22Rv1 (cell line): ENCODE measurements at regions not wholly inside any gene's neighbourhood (a gene's known extent, or its start where the extent isn't known, plus 50 kb on each side); places are given as distances from the start of the nearest gene placed in this dataset.

Experiments used
- H3K27ac ChIP-seq: fragments of 450-650 bp; 2 replicates; pipeline ENCODE4 v1.5.1; 2017
- ZFX ChIP-seq: fragments of 450-650 bp; IDR thresholded peaks from 2 replicates; pipeline ENCODE4 v1.6.1; 2017; ENCODE audit warnings: antibody characterized with exemption, borderline replicate concordance
- TF ChIP-seq, protein P1 (sequence below): fragments of 450-650 bp; IDR thresholded peaks from 2 replicates; pipeline ENCODE4 v1.5.1; 2017; ENCODE audit warnings: mild to moderate bottlenecking

DNA sequence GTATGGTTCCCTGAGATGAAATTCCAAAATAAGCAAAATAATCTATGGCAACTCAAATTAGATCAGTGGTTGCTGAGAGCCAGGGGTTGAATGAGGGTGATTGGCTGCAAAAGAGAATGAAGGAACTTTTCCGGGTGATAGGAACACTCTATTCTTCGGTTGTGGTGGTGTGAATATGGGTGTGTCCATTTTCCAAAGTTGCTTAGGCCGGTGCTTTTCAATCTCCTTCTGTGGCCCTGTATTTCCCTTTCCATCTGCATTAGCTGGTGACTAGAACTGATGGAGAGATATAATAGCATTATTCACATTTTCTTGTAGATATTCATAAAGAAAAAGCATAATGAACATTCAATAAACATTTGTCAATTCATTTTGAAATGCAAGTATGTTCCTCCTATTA is 382.9 kb downstream of the TFEC start:
- H3K27ac ChIP-seq = no peak overlapping the region
- no peak for TF ChIP-seq ZFX
- TF ChIP-seq, protein P1, sequence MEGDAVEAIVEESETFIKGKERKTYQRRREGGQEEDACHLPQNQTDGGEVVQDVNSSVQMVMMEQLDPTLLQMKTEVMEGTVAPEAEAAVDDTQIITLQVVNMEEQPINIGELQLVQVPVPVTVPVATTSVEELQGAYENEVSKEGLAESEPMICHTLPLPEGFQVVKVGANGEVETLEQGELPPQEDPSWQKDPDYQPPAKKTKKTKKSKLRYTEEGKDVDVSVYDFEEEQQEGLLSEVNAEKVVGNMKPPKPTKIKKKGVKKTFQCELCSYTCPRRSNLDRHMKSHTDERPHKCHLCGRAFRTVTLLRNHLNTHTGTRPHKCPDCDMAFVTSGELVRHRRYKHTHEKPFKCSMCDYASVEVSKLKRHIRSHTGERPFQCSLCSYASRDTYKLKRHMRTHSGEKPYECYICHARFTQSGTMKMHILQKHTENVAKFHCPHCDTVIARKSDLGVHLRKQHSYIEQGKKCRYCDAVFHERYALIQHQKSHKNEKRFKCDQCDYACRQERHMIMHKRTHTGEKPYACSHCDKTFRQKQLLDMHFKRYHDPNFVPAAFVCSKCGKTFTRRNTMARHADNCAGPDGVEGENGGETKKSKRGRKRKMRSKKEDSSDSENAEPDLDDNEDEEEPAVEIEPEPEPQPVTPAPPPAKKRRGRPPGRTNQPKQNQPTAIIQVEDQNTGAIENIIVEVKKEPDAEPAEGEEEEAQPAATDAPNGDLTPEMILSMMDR = no peak

DNA sequence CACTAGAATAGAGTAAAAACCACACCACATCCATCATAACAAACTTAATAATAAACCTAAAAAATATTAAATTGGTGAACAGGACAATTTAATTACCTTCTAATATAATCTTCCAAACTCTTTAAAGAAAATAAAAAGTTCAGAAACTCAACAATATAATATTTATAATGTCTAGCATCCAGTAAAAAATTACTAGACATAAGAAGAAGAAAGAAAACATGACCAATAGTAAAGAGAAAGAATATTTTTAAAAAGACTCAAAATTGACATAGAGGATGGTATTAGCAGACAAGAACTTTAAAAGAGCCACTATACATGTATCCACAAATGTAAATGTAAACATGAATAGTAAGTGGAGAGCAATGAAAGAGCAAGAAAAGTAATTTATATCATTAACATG is 388.4 kb downstream of the TFEC start:
- TF ChIP-seq ZFX = no peak
- TF ChIP-seq, protein P1 = no peak
- no peak overlapping the region for H3K27ac ChIP-seq

DNA sequence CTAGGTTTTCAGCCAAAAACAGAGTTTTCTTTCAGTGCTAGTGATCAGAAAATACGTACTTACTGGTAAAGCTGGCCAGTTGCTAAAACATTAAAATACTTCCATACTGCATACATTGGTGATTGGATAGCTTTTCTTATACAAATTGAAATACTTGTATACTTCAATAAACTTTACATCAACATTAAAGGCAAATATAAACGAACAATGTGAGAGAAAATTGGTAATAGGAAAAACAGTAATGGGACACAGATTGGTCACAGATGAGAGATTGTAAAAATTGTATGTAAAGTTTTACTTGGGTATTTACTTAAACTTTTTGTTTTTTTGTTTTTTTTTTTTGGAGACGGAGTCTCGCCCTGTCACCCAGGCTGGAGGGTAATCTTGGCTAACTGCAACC is 391.7 kb downstream of the TFEC start:
- no peak overlapping the region for H3K27ac ChIP-seq
- no peak for TF ChIP-seq ZFX
- TF ChIP-seq, protein P1 = no peak

GRCh38 chr7:115637128-115637527 is 393.4 kb downstream of the TFEC start:
- H3K27ac ChIP-seq = no peak overlapping the region
- TF ChIP-seq, protein P1 = no peak
- no peak for TF ChIP-seq ZFX

DNA sequence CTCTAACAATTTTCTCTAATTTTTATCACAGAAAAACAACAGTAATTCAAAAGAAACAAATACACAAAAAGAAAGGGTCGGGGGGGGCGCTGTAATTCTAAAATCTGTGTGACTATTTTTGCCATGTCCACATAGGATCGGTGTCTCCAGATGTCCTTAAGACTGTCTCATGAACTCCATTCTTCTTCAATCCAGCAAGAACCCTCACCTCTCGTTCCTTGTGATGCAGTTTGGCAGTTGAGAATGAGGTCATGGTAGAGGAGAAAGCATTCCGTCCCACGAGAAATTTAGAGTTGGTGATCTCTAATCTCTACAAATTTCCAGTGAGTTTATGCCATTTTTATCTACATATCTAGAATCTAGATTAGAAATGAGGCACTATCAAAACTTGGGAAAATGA is 394.7 kb downstream of the TFEC start:
- TF ChIP-seq, protein P1 = no peak
- TF ChIP-seq ZFX = no peak
- no peak overlapping the region for H3K27ac ChIP-seq

- H3K27ac ChIP-seq = no peak overlapping the region
- TF ChIP-seq, protein P1 = no peak
- TF ChIP-seq ZFX = no peak
These were observed 395.2 kb downstream of the TFEC start for GRCh38 chr7:115635376-115635775.

- H3K27ac ChIP-seq = no peak overlapping the region
- no peak for TF ChIP-seq ZFX
- TF ChIP-seq, protein P1 = no peak
These were observed 395.9 kb downstream of the TFEC start for GRCh38 chr7:115634633-115635032.
